ELF-1 (cell line): ENCODE measurements at regions not wholly inside any gene's neighbourhood (a gene's known extent, or its start where the extent isn't known, plus 50 kb on each side); places are given as distances from the start of the nearest gene placed in this dataset.

Source experiments
- DNase-seq: peaks from one replicate; pipeline ENCODE4 v3.0.0-alpha.2; 2016; ENCODE audit warnings: low read depth, low spot score

DNA sequence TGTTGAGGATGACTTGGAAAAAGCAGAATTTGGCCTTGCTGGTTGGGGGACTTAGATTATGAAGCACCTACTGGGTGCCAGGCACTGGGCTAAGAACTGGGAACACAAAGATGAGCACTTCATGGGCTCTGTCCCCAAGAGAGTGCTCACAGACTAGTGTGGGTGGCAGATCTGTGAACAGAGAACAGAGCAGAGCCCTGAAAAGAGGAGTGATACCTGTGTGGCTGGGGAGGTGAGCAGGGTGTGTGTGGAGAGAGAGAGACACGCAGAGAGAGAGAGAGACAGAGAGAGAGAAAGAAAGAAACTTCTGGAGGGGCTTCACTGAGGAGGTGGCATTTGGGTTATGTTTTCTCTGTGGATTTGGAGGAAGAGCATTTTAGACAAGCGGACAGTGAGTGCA, 61.1 kb upstream of the PPP2R5A start:
- no peak for DNase-seq

DNA sequence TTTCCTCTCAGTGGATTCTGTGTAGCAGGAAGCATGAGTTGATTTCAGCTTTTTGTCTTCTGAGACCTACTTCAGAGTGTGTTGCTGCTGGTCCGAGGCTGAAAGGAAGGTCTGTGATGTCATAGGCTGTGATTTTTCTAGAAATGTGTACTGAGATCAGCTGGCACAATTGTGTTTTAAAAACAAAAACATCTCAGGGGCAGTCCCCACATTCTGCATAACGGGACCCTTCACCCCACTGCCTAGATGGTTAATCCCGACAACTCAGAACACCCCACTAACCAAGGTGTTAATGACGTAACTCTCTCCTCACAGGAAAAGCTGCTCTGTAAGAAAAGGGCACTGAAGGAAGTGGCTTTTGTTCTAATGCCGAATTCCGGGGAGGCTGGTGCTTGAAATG, 59.8 kb upstream of the PPP2R5A start:
- DNase-seq, result no peak

DNA sequence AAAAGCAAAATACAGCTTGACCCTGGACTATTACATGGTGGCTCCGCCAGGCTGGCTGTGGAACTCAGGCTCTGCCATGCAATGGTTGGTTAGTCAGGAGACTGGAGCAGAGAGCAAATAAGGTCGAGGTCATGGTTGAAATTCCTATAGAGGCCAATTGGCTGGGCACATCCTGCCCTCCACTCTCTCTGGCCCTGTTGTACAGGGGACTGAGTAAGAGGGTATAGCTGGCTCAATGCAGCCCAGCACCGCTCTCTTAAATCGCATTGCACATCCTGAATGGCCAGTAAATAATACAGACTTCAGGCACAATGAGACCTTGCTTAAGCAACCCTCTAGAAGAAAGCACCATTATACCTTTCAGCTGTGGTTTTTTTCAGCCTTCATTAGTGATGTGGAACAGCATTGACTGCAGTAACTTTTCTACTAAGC, 59.3 kb upstream of the PPP2R5A start:
- no peak for DNase-seq

DNA sequence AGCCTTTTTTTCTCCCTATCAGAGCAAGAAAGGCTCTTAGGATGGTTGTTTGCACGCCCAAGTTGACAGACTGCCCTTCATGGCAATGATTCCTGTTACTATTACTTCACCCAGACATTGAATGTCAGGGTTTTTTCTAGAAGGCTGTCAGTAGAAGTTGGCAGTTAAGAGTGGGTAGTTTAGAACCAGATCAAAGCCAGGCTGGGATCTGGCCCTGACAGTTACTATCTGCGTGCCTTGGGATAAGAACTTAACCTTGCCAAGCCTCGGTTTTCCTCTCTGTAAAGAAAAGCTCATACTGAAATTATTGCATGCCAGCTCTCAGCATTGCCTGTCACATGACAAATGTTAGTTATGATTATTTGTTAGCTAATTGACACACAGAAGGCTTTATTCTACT, 58.7 kb upstream of the PPP2R5A start:
- no peak for DNase-seq

DNA sequence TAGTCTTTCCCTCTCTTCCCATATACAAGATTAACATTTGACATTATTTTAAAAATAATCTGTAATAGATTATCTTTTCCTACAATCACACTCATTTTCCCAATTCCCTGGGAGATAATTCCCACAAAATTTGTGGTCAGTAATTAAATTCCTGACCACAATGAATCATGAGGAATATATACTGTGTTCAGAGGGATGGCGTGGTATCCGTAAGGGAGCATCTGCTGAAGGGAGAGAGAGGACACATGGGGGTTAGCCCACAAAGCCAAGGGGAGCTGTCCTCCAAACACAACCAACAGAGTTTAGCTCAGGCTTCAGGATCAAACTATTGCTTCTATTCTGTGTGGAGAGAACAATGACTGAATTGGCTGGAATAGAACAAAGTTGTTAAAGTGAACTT, 57.1 kb upstream of the PPP2R5A start:
- no peak for DNase-seq

DNA sequence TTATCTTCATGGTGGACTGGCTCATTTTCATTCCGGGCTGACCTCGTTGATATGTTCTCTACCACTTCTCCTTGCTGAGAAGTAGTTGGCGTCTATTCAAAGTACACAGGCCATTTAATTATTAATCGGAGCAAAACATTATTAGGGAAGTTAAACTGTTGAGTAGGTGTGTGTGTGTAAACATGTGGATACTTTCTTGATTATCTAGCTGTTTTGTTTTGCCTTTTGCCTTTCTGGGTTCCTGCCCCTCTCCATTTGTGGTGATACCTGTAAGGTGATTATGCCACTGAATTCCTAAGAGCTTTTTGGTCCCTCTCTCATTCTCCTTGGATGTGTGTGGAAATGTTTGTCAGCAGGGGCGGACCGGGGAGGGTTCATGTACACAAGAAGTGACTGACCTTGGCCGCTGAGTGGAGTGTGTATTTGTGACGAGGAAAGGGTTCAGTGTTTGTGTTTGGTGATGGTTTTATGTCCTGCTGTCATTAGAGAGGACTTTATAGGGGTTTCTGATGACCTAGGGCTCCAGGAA, 56.6 kb upstream of the PPP2R5A start:
- DNase-seq, result no peak

DNA sequence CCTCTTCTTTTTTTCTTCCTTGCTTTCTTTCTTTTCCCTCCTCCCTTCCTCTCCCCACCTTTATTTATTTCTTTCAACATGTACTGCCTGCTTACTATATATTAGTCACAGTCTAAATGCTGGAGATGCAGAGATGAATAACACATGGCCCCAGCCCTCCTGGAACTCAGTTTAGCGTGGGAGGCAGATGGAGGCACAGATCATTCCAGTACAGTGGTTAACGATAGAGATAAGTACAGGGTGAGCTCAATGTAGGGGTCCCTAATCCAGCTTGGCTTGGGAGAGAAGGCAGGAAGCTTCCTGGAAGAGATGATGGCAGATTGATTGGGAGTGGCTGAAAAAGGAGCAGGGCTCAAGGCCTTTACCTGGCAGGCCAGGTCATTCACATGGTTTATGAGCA, 55.6 kb upstream of the PPP2R5A start:
- DNase-seq, result no peak

DNA sequence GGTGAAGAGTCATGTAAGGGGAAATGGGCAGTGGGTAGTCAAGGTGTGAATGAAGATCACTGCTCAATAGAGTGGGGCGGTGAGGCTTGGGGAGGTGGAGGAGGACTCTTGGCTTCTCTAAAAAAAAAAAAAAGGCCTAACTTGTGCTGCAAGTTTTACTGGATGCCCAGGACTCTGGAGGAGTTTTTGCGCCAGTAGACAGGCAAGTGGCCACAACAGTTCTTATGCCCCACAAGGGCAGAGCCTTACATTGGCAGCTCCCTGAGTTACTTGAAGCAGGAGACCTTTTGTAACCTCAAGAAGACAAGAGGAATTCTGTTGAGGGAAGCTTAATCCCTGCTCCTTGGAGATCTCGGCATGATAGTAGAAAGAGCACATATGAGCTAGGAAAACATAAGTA, 54.9 kb upstream of the PPP2R5A start:
- no peak for DNase-seq

DNA sequence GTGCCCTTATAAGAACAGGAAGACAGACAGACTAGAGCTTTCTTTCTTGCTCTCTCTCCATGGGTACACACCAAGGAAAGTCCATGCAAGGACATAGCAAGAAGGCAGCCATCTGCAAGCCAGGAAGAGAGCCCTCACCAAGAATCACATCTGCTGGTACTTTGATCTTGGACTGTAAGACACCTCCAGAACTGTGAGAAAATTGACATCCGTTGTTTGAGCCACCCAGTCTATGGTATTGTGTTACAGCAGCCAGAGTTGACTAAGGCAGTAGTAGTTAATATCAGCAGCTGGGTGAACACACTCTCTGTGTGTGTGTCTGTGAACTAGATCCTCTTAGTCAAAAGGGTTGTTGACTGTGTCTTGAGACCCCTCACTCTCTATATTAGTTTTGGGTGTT, 53.8 kb upstream of the PPP2R5A start:
- no peak for DNase-seq

DNA sequence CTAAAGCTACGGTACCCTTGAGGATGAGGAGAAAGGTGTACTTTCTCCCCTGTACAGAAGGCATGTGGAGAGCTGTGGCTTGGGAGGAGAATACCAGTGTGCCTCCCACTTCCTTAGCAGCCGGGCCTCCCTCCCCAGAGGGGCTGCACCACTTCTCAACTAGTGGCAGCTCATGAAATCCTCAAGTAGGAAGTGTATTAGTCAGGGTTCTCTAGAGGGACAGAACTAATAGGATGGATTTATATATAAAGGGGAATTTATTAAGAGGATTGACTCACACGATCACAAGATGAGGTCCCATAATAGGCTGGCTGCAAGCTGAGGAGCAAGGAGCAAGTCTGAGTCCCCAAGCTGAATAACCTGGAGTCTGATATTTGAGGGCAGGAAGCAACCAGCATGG, 53.1 kb upstream of the PPP2R5A start:
- DNase-seq, result no peak

DNA sequence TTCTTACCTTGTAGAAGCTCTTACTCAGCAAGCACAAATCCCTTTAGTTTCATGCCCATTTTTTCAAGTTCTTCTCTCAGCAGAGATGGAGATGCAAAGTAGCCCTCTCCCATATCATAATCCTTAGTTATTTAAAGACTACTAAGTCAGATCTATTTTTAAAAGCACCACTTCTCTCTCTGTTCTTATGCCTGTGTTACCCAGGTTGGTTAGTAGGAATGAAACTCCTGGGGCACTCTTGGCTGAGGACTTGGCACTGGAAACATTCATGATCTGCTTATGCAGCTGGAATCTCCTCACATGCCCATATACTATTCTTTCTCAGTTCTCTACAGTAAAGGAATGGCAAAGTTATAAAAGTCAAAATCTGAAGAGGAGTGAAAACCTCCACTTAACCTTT, 51.9 kb upstream of the PPP2R5A start:
- no peak for DNase-seq

DNA sequence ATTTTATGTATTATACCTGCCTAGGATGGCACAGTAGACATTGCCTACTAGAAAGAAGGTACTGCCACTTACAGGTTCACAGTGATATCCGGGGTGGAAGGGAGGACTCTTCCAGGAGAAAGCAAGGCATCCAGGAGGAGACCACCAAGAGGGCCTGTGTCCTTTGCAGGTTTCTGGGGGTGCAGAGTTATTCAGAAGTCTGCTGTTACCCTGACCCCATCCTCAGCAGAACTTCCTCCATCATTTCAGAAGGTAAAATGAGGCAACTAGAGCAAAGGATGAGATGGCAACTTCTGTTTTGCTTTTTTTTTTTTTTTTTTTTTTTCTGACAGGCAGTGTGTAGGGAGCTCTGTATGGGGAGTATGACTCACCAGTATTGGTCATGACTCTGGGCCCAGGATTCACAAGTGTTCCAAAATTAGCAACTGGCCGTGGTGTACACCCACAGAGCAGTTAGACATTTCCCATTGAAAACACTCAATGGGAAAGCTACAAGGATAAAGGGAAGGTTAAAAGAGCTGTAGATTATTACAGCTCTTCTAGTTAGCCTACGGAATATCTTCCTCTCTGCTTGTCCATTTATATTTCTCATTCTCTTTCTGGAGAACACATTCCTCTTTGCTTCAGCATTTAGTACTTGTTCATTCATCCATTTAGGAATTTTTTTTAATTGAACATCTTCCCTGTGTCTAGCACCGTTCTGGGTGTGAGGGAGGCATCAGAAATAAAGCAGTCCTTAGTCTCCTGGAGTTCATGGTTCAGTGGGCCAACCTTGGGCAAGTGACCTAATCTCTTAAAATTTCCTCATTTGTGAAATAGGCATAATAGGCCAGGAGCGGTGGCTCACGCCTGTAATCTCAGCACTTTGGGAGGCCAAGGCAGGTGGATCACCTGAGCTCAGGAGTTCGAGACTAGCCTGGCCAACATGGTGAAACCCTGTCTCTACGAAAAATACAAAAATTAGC, 50.5 kb upstream of the PPP2R5A start:
- no peak for DNase-seq
